Neural cell (in vitro differentiated cells): ENCODE measurements at regions not wholly inside any gene's neighbourhood (a gene's known extent, or its start where the extent isn't known, plus 50 kb on each side); places are given as distances from the start of the nearest gene placed in this dataset.

Source experiments
- H2AFZ ChIP-seq: fragments of 200-600, 300-800 bp; sonication (generic), shearing (Covaris generic); 2 replicates; pipeline ENCODE4 v1.6.0; 2014; ENCODE audit warnings: low read depth, mild to moderate bottlenecking, antibody characterized with exemption, low read length, moderate library complexity
- H3F3A ChIP-seq: fragments of 200-600 bp; shearing (Covaris generic); 2 replicates; pipeline ENCODE4 v1.6.1; 2016; ENCODE audit warnings: mild to moderate bottlenecking, moderate library complexity, mixed read lengths, antibody characterized with exemption, low read length; ENCODE audit not compliant: insufficient read depth, poor library complexity, severe bottlenecking
- H3K27ac ChIP-seq: fragments of 200-600, 300-800 bp; sonication (generic), shearing (Covaris generic); 2 replicates; pipeline ENCODE4 v1.5.1; 2014; ENCODE audit warnings: mild to moderate bottlenecking, low read length, moderate library complexity
- H3K27me3 ChIP-seq: fragments of 300-800, 200-600 bp; sonication (generic), shearing (Covaris generic); 2 replicates; pipeline ENCODE4 v1.6.0; 2014; ENCODE audit warnings: mild to moderate bottlenecking, low read depth, low read length, moderate library complexity; ENCODE audit not compliant: insufficient read depth
- H3K36me3 ChIP-seq: fragments of 300-800, 200-600 bp; sonication (generic), shearing (Covaris generic); 2 replicates; pipeline ENCODE4 v1.5.1; 2014; ENCODE audit warnings: mild to moderate bottlenecking, antibody characterized with exemption, low read length, moderate library complexity; ENCODE audit not compliant: insufficient read depth
- H3K4me2 ChIP-seq: fragments of 300-800, 200-600 bp; sonication (generic), shearing (Covaris generic); 2 replicates; pipeline ENCODE4 v1.6.0; 2014; ENCODE audit warnings: mild to moderate bottlenecking, low read length
- H3K4me3 ChIP-seq: fragments of 300-800, 200-600 bp; sonication (generic), shearing (Covaris generic); 2 replicates; pipeline ENCODE4 v1.5.1; 2014; ENCODE audit warnings: mild to moderate bottlenecking, low read length, moderate library complexity
- H3K79me2 ChIP-seq: fragments of 200-600 bp; shearing (Covaris generic); replicated peaks from 2 replicates; pipeline ENCODE4 v1.6.0; 2014; ENCODE audit warnings: mild to moderate bottlenecking, low read length, moderate library complexity; ENCODE audit not compliant: insufficient read depth
- H3K9ac ChIP-seq: fragments of 300-800, 200-600 bp; sonication (generic), shearing (Covaris generic); 2 replicates; pipeline ENCODE4 v1.6.1; 2016; ENCODE audit warnings: mild to moderate bottlenecking, low read length, mixed read lengths
- H3K9me2 ChIP-seq: fragments of 200-600 bp; shearing (Covaris generic); 2 replicates; pipeline ENCODE4 v1.6.1; 2016; ENCODE audit warnings: mild to moderate bottlenecking, low read length, mixed read lengths; ENCODE audit not compliant: insufficient read depth
- H3K9me3 ChIP-seq: fragments of 200-600, 300-800 bp; sonication (generic), shearing (Covaris generic); 2 replicates; pipeline ENCODE4 v1.6.1; 2016; ENCODE audit warnings: mild to moderate bottlenecking, mixed run types, low read length, moderate library complexity, mixed read lengths
- H4K20me1 ChIP-seq: fragments of 200-600 bp; shearing (Covaris generic); 2 replicates; pipeline ENCODE4 v1.6.1; 2016; ENCODE audit warnings: mild to moderate bottlenecking, mixed run types; ENCODE audit not compliant: insufficient read depth
- TAF1 ChIP-seq: IDR thresholded peaks from 2 replicates; pipeline ENCODE4 v1.6.1; 2012; ENCODE audit warnings: low read depth

DNA sequence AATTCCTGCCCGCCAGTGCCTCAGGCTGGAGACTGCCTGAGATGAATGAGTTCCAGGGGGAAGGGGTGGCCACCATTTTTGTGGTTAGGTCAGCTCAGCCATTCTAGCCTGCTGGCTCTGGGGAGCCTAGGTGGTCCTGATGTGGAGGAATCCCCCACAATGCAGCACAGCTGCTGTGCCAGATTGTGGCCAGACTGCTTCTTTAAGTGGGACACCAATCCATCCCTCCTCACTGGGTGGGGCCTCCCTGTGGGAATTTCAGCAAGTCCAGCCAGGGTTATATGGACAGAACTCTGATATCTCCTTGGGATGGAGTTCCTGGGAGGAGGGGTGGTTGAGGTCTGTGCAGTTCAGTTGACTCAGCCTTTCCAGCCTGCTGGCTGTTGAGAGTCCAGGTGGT lies 51.2 kb upstream of the DAP start:
- Histone ChIP-seq H3K27ac (no peak overlapping the region), H3K9me2 (no peaks in the 10 kb centered on the region), H3F3A (no peaks in the 10 kb centered on the region), H4K20me1 (no peaks in the 10 kb centered on the region), H3K79me2 (no peaks in the 10 kb centered on the region), H3K9ac (no peak overlapping the region), H2AFZ (no peak overlapping the region), H3K4me2 (no peak overlapping the region), H3K27me3 (no peaks in the 10 kb centered on the region), H3K4me3 (no peak overlapping the region), H3K36me3 (no peaks in the 10 kb centered on the region), H3K9me3 (no peaks in the 10 kb centered on the region)
- no peak for TF ChIP-seq TAF1
